ENCODE measurements at regions not wholly inside any gene's neighbourhood (a gene's known extent, or its start where the extent isn't known, plus 50 kb on each side); places are given as distances from the start of the nearest gene placed in this dataset.

GRCh38 chr6:139423971-139424667 is 49.7 kb upstream of the CITED2 start (continued):
- TF ChIP-seq PATZ1 (CRISPR knock-in tag; IDR thresholded peaks at IDR 0.05; ENCODE audit: borderline replicate concordance) (no peak), ZNF263 (CRISPR knock-in tag; IDR thresholded peaks at IDR 0.05; ENCODE audit: borderline replicate concordance) (no peak), NR0B1 (IDR thresholded peaks at IDR 0.05; ENCODE audit: partially characterized antibody) (no peak), DLX4 (CRISPR knock-in tag; IDR thresholded peaks at IDR 0.05) (no peak), ZKSCAN3 (CRISPR knock-in tag; IDR thresholded peaks at IDR 0.05) (no peak), HMBOX1 (IDR thresholded peaks at IDR 0.05) (no peak), E2F6 (IDR thresholded peaks at IDR 0.05; ENCODE audit: borderline replicate concordance in 1 of 2, extremely low read depth in 1 of 2, insufficient read depth in 1 of 2, insufficient read length in 1 of 2, low read depth in 1 of 2, low read length in 1 of 2, poor library complexity in 1 of 2, severe bottlenecking in 1 of 2) (no peak), GTF2A2 (tag; IDR thresholded peaks at IDR 0.05) (no peak), FOXK2 (conservative IDR thresholded peaks at IDR 0.05 in 1 of 2, IDR thresholded peaks at IDR 0.05 in 1 of 2; ENCODE audit: low read depth in 2 of 2) (no peak), ZNF347 (CRISPR knock-in tag; IDR thresholded peaks at IDR 0.05; ENCODE audit: low read depth) (no peak), KHSRP (IDR thresholded peaks at IDR 0.05) (no peak)
- TF ChIP-seq, protein P1, sequence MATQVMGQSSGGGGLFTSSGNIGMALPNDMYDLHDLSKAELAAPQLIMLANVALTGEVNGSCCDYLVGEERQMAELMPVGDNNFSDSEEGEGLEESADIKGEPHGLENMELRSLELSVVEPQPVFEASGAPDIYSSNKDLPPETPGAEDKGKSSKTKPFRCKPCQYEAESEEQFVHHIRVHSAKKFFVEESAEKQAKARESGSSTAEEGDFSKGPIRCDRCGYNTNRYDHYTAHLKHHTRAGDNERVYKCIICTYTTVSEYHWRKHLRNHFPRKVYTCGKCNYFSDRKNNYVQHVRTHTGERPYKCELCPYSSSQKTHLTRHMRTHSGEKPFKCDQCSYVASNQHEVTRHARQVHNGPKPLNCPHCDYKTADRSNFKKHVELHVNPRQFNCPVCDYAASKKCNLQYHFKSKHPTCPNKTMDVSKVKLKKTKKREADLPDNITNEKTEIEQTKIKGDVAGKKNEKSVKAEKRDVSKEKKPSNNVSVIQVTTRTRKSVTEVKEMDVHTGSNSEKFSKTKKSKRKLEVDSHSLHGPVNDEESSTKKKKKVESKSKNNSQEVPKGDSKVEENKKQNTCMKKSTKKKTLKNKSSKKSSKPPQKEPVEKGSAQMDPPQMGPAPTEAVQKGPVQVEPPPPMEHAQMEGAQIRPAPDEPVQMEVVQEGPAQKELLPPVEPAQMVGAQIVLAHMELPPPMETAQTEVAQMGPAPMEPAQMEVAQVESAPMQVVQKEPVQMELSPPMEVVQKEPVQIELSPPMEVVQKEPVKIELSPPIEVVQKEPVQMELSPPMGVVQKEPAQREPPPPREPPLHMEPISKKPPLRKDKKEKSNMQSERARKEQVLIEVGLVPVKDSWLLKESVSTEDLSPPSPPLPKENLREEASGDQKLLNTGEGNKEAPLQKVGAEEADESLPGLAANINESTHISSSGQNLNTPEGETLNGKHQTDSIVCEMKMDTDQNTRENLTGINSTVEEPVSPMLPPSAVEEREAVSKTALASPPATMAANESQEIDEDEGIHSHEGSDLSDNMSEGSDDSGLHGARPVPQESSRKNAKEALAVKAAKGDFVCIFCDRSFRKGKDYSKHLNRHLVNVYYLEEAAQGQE (IDR thresholded peaks at IDR 0.05; ENCODE audit: borderline replicate concordance) = no peak
- TF ChIP-seq, protein P1 (CRISPR knock-in tag; IDR thresholded peaks at IDR 0.05; ENCODE audit: low read depth) = no peak

All from K562 (cell line).